GM12878 (cell line): ENCODE measurements at regions not wholly inside any gene's neighbourhood (a gene's known extent, or its start where the extent isn't known, plus 50 kb on each side); places are given as distances from the start of the nearest gene placed in this dataset.

ENCODE experiments used
- ATAC-seq: fragments of 200-7000 bp; cut with Tn5 transposase; 3 replicates; pipeline ENCODE4 v1.9.1; 2020; ENCODE audit warnings: mild to moderate bottlenecking, moderate library complexity
- BruUV-seq: library from RNA; stranded (reverse); fragments of 400-500 nt; replicated peaks from 2 replicates; lab custom pipeline; 2021; lab: Mats Ljungman, UMichigan
- CTCF ChIA-PET: fragments of 300-600 bp; sonication (Branson Sonifier 250); formaldehyde crosslinking; extraction: SDS; loops from one replicate; lab custom pipeline; 2021; ENCODE audit warnings: inconsistent platforms; lab: Yijun Ruan, JAX
- POLR2A ChIA-PET: fragments of 350-600 bp; formaldehyde crosslinking; extraction: SDS; loops from one replicate; lab custom pipeline; 2021; ENCODE audit warnings: inconsistent platforms; lab: Charles Lee
- RAD21 ChIA-PET: fragments of 300-600 bp; sonication (Branson Sonifier 250); formaldehyde crosslinking; loops from one replicate; lab custom pipeline; 2023; ENCODE audit warnings: antibody characterized with exemption; ENCODE audit not compliant: unreplicated experiment; lab: Charles Lee
- SMC1A ChIA-PET: fragments of 300-600 bp; sonication (Branson Sonifier 250); formaldehyde crosslinking; loops from one replicate; lab custom pipeline; 2023; ENCODE audit not compliant: unreplicated experiment, uncharacterized antibody; lab: Charles Lee
- DNase-seq: peaks from one replicate; pipeline ENCODE4 v3.0.0-alpha.2; 2011; ENCODE audit warnings: low read depth, low spot score
- FAIRE-seq: peaks from 3 replicates; lab custom pipeline; 2011; peaks lifted over from hg19 to GRCh38; lab: Jason Lieb, UNC
- H2AFZ ChIP-seq: 2 replicates; pipeline ENCODE4 v1.6.0; 2011; ENCODE audit warnings: low read depth, low read length, control low read depth; ENCODE audit not compliant: control insufficient read depth
- H3K27ac ChIP-seq: 2 replicates; pipeline ENCODE4 v1.5.1; 2011; ENCODE audit warnings: control low read depth; ENCODE audit not compliant: control insufficient read depth, insufficient read depth
- H3K27me3 ChIP-seq, 2 experiments: replicated peaks in 1 of 2; 2 replicates each; pipeline versions ENCODE4 v1.6.0 to v1.6.1; 2011; ENCODE audit warnings: low read length in 1 of 2; ENCODE audit not compliant: control insufficient read depth in 2 of 2, insufficient read depth in 2 of 2
- H3K36me3 ChIP-seq, 2 experiments: 2 replicates each; pipeline ENCODE4 v1.5.1; 2011; ENCODE audit warnings: low read length in 1 of 2; ENCODE audit not compliant: control insufficient read depth in 2 of 2, insufficient read depth in 2 of 2
- H3K4me1 ChIP-seq: 2 replicates; pipeline ENCODE4 v1.6.1; 2011; ENCODE audit warnings: mild to moderate bottlenecking, low read length, moderate library complexity, mixed read lengths; ENCODE audit not compliant: control insufficient read depth, insufficient read depth
- H3K4me2 ChIP-seq: 2 replicates; pipeline ENCODE4 v1.6.0; 2011; ENCODE audit warnings: control low read depth; ENCODE audit not compliant: control insufficient read depth, insufficient read depth
- H3K4me3 ChIP-seq: fragments of 200-600 bp; sonication (generic); 2 replicates; pipeline ENCODE4 v1.5.1; 2016
- H3K79me2 ChIP-seq: 2 replicates; pipeline ENCODE4 v1.6.0; 2011; ENCODE audit warnings: low read length; ENCODE audit not compliant: control insufficient read depth, insufficient read depth
- H3K9ac ChIP-seq: 2 replicates; pipeline ENCODE4 v1.8.0; 2011; ENCODE audit warnings: low read length, control low read depth, mixed read lengths; ENCODE audit not compliant: control insufficient read depth, insufficient read depth
- H3K9me3 ChIP-seq: replicated peaks from 3 replicates; pipeline ENCODE4 v1.5.1; 2011; ENCODE audit warnings: mild to moderate bottlenecking, low read length; ENCODE audit not compliant: control insufficient read depth, insufficient read depth
- H4K20me1 ChIP-seq: 2 replicates; pipeline ENCODE4 v1.6.0; 2011; ENCODE audit not compliant: control insufficient read depth, insufficient read depth
- CEBPB ChIP-seq, 2 experiments: fragments of 150-350 bp in 1 of 2; IDR thresholded peaks; 2 replicates each; pipeline ENCODE4 v1.6.1; 2012 to 2014; ENCODE audit warnings: low read depth in 2 of 2, low read length in 2 of 2, borderline replicate concordance in 1 of 2, inconsistent platforms in 1 of 2
- DPF2 ChIP-seq: fragments of 450-650 bp; IDR thresholded peaks from 2 replicates; pipeline ENCODE4 v1.6.1; 2017; ENCODE audit warnings: mild to moderate bottlenecking
- EZH2 ChIP-seq: IDR thresholded peaks from 2 replicates; pipeline ENCODE4 v1.6.1; 2012; ENCODE audit warnings: low read depth, mild to moderate bottlenecking, control low read depth, inconsistent platforms, low read length, borderline replicate concordance; ENCODE audit not compliant: control insufficient read depth
- GATAD2B ChIP-seq: fragments of 450-650 bp; conservative IDR thresholded peaks from 2 replicates; pipeline ENCODE4 v1.6.1; 2017; ENCODE audit warnings: low read depth, mild to moderate bottlenecking, moderate library complexity
- HSF1 ChIP-seq: fragments of 150-350 bp; IDR thresholded peaks from 2 replicates; pipeline ENCODE4 v1.6.1; 2014; ENCODE audit warnings: mild to moderate bottlenecking, low read depth, low read length
- IKZF1 ChIP-seq: fragments of 450-650 bp; conservative IDR thresholded peaks from 2 replicates; pipeline ENCODE4 v1.6.1; 2017; ENCODE audit warnings: antibody characterized with exemption, mild to moderate bottlenecking
- RCOR1 ChIP-seq: conservative IDR thresholded peaks from 2 replicates; pipeline ENCODE4 v1.6.1; 2012; ENCODE audit warnings: low read depth, low read length, improper control_type of control experiment
- ZNF592 ChIP-seq: fragments of 450-650 bp; IDR thresholded peaks from 2 replicates; pipeline ENCODE4 v1.6.1; 2017; ENCODE audit warnings: mild to moderate bottlenecking, moderate library complexity
- WGBS: methylation state at CpG from one replicate; pipeline ENCODE4 v1.1.6; 2016; ENCODE audit warnings: low lambda C conversion rate; ENCODE audit not compliant: insufficient replicate concordance, insufficient coverage; ENCODE audit errors: missing lambda C conversion rate; 5-methylcytosine and 5-hydroxymethylcytosine counted together
- in situ Hi-C: fragments of 300-500 bp; cut with MboI; formaldehyde crosslinking; loops from 9 replicates; pipeline ENCODE4 v1.14.3; 2018; ENCODE audit warnings: mixed read lengths
- intact Hi-C: fragments of 100-400 bp; cut with micrococcal nuclease; formaldehyde crosslinking; loops from one replicate; pipeline ENCODE4 v1.14.2; 2022; ENCODE audit not compliant: unreplicated experiment

- no peaks in the 10 kb centered on the region for H3K4me1 ChIP-seq
- 2% methylated on average over 3 of the region's 3 CpGs for WGBS
- no peak overlapping the region for H3K27ac ChIP-seq
- intact Hi-C loops, result no loop called here
- FAIRE-seq (no peak), DNase-seq (no peak), ATAC-seq (no peak)
- H3K9me3 ChIP-seq, result no peaks in the 10 kb centered on the region
- H4K20me1 ChIP-seq, result no peaks in the 10 kb centered on the region
- H3K9ac ChIP-seq, result no peak overlapping the region
- ChIA-PET RAD21 (interaction anchor here (0.7 kb wide), 1 partner anchor 9 kb away, joined by 4 read pairs; no protein-coding TSS in a partner anchor), SMC1A (interaction anchor here (1.0 to 1.1 kb wide), 2 partner anchors 12 to 33 kb away, joined by 3 read pairs; no protein-coding TSS in a partner anchor), POLR2A (no interaction called here), CTCF (interaction anchor here (1.3 kb wide), 1 partner anchor 9 kb away, joined by 3 read pairs; no protein-coding TSS in a partner anchor)
- in situ Hi-C loops, result no loop called here
- no TSS peak for BruUV-seq
- no peak overlapping the region for H3K4me2 ChIP-seq
- no peak overlapping the region for H2AFZ ChIP-seq
- H3K36me3 ChIP-seq, result no peaks in the 10 kb centered on the region
- H3K79me2 ChIP-seq, result no peaks in the 10 kb centered on the region
- TF ChIP-seq DPF2, result no peak
- TF ChIP-seq ZNF592, result no peak
- no peak for TF ChIP-seq CEBPB (IDR thresholded peaks at IDR 0.05; ENCODE audit: borderline replicate concordance in 1 of 2, low read depth in 2 of 2, low read length in 2 of 2)
- TF ChIP-seq RCOR1, result no peak
- TF ChIP-seq IKZF1, result no peak
- TF ChIP-seq HSF1, result no peak
- no peak for TF ChIP-seq GATAD2B
- TF ChIP-seq EZH2, result no peak
- H3K4me3 ChIP-seq, result no peak overlapping the region
- H3K27me3 ChIP-seq, result no peaks in the 10 kb centered on the region
These were observed 436.2 kb downstream of the TLL1 start for GRCh38 chr4:166309286-166309685.
